GM12865 (cell line): ENCODE measurements at regions not wholly inside any gene's neighbourhood (a gene's known extent, or its start where the extent isn't known, plus 50 kb on each side); places are given as distances from the start of the nearest gene placed in this dataset.
"Not testable (repeated sequence)": the region's sequence is repeated elsewhere in the genome, so short reads cannot be mapped to it uniquely, and the experiment has no call there.

Source experiments
- DNase-seq: peaks from one replicate; pipeline ENCODE4 v3.0.0; 2010; ENCODE audit warnings: low read depth
- H3K4me3 ChIP-seq: 2 replicates; pipeline ENCODE4 v1.5.1; 2011; ENCODE audit warnings: mild to moderate bottlenecking, low read depth, low read length, control low read depth
- TF ChIP-seq, protein P1 (sequence below): IDR thresholded peaks from 2 replicates; pipeline ENCODE4 v1.5.1; 2011; ENCODE audit warnings: low read length, control low read depth, low read depth, inconsistent platforms; ENCODE audit not compliant: insufficient read depth; ENCODE audit errors: missing control alignments

DNA sequence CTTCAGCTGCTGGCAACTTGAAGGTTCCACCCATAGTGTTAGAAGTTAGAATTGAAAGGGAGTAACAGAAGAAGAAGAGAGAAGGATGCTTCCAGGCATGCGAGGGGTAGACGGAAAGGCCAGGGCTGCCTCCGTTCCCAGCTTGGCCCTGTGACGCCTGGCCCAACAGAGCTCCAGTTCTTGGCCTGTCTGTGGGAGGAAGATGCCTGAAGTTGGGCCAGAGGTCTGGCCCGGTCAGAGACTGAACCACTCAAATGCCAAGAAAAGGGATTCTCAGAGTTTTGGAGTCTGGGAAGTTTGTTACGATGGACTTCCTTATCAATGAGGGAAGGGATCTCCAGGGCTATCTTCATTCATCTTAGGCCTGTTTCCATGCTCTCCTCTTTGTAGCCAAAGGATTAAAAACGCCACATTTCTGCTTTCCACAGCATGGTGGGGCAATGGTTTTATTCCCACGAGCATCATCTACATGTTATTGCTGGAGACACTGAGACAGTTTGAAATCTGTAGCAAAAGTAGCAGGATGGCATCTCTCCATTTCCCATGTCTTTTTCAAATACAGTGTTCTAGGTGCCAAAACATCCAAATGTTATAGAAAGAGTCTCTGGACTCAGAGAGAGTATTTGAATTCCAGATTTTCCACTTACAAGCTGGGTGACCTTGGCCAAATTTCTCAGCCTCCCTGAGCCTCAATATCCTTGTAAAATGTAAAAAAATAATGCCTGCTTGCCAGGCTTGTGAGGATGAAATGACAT is 65.4 kb upstream of the ANKRD55 start:
- no peak for DNase-seq
- H3K4me3 ChIP-seq: no peak overlapping the region
- TF ChIP-seq, protein P1, sequence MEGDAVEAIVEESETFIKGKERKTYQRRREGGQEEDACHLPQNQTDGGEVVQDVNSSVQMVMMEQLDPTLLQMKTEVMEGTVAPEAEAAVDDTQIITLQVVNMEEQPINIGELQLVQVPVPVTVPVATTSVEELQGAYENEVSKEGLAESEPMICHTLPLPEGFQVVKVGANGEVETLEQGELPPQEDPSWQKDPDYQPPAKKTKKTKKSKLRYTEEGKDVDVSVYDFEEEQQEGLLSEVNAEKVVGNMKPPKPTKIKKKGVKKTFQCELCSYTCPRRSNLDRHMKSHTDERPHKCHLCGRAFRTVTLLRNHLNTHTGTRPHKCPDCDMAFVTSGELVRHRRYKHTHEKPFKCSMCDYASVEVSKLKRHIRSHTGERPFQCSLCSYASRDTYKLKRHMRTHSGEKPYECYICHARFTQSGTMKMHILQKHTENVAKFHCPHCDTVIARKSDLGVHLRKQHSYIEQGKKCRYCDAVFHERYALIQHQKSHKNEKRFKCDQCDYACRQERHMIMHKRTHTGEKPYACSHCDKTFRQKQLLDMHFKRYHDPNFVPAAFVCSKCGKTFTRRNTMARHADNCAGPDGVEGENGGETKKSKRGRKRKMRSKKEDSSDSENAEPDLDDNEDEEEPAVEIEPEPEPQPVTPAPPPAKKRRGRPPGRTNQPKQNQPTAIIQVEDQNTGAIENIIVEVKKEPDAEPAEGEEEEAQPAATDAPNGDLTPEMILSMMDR: no peak

- no peak overlapping the region for H3K4me3 ChIP-seq
- TF ChIP-seq, protein P1: no peak
- DNase-seq: no peak
Observed at GRCh38 chr5:56297851-56298250, 64.7 kb upstream of the ANKRD55 start.

- not testable (repeated sequence) for DNase-seq, H3K4me3 ChIP-seq
Observed at GRCh38 chr5:56295311-56295710, 62.2 kb upstream of the ANKRD55 start.

DNA sequence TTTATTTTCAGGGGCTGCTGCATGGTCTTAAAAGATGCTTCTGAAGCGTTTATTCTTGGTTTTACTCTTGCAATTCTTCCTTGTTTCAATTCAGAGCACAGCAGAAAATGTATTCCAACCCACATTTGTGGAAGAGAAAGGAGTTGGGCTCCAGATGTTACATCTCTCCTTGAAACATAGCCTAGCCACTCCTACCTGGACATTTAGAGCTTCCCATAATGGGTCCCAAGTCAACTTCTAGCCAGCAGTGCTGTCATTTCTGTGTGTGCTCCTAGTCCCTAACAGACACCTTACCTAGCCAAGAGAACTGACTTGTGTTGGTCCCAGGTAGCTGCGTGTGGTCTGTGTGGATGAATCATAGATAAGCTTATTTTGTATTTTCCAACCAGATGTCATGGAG is 61.2 kb upstream of the ANKRD55 start:
- DNase-seq: no peak
- TF ChIP-seq, protein P1: no peak
- no peak overlapping the region for H3K4me3 ChIP-seq

DNA sequence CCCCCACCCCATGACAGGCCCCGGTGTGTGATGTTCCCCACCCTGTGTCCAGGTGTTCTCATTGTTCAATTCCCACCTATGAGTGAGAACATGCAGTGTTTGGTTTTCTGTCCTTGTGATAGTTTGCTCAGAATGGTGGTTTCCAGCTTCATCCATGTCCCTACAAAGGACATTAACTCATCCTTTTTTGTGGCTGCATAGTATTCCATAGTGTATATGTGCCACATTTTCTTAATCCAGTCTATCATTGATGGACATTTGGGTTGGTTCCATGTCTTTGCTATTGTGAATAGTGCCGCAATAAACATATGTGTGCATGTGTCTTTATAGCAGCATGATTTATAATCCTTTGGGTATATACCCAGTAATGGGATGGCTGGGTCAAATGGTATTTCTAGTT is 59.7 kb upstream of the ANKRD55 start:
- DNase-seq, H3K4me3 ChIP-seq: not testable (repeated sequence)

DNA sequence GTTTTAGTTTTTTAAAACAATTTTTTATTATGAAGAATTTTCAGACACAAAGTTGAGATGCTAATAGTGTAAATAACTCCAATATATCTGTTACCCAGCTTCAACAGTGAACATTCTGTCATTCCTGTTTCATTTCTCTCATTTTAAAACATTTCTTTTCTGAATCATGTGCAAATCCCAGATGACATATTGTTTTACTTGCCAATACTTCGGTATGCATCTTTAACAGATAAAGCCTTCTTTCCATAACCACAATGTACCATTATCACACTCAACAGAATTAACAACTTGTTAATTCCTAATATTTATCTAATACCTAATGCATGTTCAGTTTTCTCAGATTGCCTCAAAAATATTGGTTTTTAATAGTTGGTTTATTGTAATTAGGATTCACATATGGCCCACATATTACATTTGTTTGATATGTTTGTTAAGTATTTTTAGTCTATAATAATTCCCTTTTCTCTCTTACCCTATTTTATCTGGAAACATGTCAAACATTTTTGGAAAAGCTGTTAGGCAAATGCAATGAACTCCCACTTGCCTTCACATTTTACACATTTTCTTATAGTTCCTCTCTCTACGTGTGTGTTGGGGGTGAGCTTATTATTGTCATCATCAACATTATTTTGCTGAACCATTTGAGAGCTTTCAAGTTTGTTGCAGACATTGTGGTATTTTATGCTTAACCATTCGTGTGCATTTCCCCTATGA is 58.7 kb upstream of the ANKRD55 start:
- no peak for DNase-seq
- no peak overlapping the region for H3K4me3 ChIP-seq
- TF ChIP-seq, protein P1: no peak

DNA sequence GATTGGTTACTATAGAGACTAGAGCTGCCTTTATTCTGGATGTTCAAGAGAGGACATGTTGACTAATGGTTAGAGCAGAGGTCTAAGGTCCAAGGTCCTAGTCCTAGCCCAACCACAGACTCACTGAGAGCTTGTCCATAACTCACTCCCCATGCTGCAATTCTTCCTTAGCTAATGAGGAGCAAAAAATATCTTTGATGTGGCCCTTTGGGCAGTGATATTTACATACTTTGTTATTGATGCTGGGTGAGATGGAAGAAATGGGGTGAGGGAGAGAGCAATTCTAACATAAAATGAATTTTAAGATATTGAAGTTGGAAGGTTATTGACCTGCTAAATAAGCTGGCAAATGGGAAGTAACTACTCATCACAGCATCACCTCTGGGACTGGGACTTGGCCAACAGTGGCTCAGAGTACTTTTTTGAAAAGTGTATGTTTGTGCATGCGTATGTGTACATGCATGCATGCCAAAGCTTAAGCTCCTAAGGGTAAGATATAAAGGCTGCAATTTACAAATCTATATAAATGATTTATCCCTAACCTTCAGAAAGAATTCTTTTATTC is 58.0 kb upstream of the ANKRD55 start:
- no peak overlapping the region for H3K4me3 ChIP-seq
- no peak for DNase-seq
- TF ChIP-seq, protein P1: no peak
